ENCODE measurements at regions not wholly inside any gene's neighbourhood (a gene's known extent, or its start where the extent isn't known, plus 50 kb on each side); places are given as distances from the start of the nearest gene placed in this dataset.
A peak's percentile ranks its signal among the peaks of the same experiment; 100 is the strongest.
"Not testable (repeated sequence)": the region's sequence is repeated elsewhere in the genome, so short reads cannot be mapped to it uniquely, and the experiment has no call there.

DNA sequence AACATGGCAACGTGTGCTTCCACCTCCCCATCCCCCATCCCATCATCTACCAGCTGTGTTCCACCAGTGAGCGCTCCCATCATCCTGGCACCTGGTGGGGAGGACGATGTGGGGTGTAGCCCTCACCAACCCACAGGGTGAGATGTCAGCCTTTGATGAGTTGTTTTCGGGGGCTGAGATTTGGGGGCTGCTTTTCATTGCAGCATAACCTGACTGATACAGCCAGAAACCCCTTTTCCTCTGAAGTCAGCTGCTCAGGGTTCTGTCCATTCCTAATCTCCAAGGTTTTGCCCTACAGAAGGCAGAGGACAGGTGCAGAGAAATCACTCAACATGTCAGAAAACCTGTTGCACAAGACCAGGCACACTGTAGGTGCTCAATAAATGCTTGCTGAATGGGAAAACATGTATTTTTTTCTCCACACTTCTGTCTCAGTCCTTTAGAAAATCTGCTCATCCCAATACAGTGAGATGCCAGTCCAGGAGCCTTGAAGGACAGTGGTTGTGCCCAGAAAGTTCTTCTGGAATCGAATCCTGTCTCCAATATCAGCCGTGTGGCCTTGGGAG is 239.8 kb downstream of the RBM19 start:
- DNase-seq (ENCODE audit: low spot score) = no peak

DNA sequence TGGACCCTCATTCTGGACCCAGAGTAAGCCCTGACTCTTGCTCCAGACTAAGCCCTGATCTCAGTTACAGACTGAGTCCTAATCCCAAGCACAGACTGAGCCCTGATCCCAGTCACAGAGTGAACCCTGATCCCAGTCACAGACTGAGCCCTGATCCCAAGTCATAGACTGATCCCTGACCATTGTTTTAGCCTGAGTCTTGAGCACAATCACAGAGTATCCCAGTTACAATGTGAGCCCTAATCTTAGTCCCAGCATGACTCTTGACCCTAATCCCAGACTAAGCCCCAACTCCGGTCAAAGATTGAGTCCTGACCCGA is 240.6 kb downstream of the RBM19 start:
- no peak for DNase-seq (ENCODE audit: low spot score)

DNA sequence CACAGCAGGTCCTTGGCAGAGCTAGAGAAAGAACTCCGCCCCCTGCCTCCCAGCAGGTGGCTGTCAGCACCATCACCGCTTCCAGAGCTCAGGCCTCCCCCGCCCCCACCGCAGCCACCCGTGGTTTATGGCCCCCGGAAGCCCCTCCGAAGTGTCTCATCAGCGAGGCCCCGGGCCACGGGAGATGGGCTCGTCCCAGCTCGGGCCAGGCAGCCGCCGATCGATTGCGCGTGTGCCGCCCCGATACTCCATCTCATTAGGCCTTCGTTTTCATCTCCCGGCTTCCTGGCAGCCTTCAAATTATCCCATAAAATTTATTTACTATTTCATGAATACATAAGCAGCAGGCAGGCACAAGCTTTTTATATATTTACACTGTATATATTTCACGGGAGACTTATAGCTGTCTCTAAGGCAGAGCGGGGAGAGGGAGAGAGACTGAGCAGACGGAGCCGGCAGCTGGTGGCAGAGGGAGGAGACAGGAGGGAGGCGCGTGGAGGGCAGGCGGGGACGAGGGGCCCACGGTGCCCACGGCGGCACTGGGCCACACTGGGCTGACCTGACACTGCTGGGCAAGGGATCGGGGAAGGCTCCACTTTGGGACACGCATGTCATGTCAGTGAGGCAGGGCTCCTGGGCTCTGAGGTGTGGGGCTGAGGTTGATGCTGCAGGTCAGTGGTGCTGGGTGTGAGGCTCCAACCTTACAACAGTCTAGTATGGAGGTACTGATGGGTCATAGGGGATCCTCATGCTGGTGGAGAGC is 241.2 kb downstream of the RBM19 start:
- no peak for DNase-seq (ENCODE audit: low spot score)

DNA sequence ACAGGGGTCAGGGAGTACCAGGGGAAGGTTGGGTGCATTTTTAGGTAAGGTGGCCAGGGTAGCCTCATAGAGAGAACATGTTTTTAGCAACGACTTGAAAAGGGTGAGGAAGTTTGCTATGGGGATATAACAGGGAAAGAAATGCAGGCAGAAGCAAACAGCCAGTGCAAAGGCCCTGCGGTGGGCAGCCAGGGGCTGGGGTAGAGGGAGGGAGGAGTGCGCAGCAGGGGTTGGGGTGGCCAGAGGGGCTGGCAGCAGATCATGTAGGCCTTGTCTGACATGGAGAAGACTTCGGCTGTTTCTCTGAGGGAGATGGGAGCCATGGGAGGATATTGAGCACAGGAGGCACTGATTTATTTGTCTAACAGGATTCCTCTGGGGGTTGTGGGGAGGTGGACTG is 242.5 kb downstream of the RBM19 start:
- DNase-seq (ENCODE audit: low spot score) = no peak

DNA sequence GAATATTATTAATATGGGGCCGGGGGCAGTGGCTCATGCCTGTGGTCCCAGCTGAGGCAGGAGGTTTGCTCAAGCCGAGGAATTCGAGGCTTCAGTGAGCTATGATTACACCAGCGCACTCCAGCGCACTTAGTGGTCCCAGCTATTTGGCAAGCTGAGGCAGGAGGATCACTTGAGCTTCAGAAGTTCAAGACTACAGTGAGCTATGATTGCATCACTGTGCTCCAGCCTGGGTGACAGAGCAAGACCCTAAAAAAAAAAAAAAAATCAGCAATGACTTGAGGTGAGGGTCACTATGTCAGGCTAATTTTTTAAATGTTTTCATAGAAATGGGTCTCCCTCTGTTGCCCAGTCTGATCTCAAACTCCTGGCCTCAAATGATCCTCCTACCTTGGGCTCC is 243.4 kb downstream of the RBM19 start:
- no peak for DNase-seq (ENCODE audit: low spot score)

DNA sequence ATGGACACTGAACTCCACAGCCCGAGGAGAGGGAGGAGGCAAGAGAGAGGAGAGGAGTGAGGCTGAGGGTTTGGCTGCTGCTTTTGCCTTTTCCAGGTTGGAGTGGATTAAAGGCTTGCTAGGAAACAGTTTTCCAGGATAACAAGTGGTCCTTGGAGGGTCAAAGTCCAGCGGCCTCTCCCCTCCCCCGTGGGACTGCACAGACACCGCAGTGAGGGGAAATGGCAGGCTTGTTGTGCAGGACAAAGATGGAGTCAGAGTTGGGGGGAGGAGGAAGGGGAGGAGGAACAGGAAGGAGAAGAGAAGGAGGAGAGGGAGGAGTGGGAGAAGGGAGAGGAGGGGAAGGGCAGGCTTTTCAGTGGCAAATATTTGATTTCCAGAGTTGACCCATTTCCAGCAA is 245.5 kb downstream of the RBM19 start:
- DNase-seq (ENCODE audit: low spot score) = no peak

DNA sequence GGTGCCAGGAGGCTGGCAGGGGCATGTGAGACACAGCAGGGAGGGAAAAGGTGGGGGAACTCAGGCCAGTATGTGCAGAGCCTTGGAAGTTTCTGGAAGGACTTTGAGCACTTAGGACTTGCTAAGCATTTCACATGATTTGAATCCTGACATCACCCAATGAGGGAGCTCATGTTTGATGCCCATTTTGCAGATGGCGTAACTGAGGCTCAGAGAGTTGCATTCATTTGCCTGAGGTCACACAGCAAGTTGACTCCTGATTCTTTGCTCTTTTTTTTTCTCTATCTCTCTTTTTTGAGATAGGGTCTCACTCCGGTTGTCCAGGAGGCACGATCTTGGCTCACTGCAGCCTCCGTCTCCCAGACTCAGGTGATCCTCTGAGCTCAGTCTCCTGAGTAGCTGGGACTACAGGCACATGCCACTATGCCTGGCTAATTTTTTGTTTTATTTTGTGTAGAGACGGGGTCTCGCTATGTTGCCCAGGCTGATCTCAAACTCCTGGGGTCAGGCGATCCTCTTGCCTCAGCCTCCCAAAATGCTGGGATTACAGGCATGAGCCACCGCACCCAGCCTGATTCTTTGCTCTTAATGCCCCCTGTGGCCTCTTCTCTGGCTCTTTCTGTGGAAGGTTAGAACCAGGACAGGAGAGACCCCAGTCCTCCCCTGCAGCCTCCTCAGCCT is 246.1 kb downstream of the RBM19 start:
- DNase-seq (ENCODE audit: low spot score) = no peak

DNA sequence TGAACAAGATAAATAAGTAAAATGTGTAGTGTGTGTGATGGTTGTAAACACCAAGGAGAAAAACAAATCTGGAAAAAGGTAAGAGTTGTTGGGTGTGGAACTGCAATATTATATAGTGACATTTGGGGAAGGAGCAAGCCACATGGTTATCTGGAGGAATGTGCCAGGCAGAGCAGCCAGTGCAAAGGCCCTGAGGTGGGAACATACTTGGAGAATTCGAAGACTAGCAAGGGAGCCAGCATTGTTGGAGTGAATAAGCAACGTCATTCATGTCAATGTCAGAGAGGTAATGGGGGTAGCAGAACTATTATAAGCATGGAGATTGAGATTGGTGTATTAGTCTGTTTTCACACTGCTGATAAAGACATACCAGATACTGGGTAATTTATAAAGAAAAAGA is 241.5 kb upstream of the LHX5 start:
- no peak for DNase-seq (ENCODE audit: low spot score)

DNA sequence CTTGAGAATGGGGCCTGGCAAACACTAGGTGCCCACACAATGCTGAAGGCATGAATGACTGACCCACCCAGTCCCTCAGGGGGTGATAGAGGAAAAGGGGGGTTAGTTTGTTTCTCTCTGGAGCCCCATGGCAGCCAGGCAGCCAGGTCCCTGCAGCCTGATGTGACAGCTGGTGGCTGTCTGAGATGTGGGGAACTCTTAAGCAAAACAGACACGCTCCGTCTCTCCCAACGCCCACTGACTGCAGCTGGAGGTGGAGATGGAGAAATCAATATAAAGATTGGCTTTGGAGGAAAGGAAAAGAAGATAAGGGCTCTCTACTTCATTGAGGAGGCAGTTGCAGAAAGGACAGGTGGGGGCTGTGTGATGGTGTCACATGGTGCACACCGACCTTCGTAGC is 240.8 kb upstream of the LHX5 start:
- no peak for DNase-seq (ENCODE audit: low spot score)

DNA sequence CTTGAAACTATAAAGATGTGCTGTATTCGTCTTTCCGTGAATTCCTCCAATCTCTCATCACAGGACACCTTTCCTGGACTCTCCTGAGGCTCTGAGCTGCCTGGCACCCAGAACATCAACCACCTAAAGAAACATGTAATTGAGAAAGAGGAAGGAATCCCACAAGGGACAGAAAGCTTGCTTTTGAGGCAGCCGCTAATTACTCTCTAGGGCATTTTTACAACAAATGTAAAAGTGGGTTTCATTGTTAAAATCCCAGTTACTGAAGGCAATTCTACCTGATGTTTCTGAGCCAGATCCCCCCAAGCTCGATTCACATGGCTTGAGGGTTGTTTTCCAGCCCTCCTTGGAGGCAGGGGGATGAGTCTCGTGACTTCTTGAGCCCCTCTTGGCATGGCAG is 238.5 kb upstream of the LHX5 start:
- DNase-seq (ENCODE audit: low spot score) = no peak

DNA sequence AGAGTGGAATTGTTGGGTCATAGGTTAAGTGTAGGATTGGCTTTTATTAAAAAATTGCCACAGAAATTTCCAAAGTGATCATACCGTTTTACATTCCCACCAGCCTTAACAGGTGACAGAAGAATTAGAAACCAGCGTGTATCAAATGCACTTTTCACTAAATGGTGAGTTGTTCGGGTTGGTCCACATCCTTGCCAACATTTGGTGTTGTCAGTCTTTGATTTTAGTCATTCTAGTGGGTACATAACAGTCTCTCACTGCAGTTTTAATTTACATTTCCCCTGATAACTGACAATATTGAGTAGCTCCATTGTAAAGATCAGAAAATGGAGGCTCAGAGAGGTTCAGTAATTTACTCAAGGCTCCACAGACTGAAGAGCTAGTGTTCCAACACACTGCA is 237.8 kb upstream of the LHX5 start:
- no peak for DNase-seq (ENCODE audit: low spot score)

DNA sequence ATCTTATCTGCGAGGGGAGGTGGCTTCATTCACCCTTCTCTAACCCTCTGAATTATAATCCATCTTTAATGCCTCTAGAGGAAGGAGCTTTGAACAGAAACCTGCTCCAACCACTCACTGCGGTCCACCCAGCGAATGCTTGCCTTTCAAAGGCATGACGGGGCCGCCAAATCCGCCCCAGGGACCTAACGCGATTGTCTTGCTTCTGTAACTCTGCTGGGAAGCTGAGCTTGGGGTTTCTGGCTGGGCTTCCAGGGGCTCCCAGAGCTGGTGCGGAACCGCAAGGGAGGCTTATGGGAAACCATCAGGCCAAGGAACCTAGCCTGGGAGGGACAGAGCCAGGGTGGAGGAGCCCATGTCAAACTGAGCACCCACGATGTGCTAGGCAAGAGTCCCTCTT is 231.2 kb upstream of the LHX5 start:
- DNase-seq (ENCODE audit: low spot score) = no peak

DNA sequence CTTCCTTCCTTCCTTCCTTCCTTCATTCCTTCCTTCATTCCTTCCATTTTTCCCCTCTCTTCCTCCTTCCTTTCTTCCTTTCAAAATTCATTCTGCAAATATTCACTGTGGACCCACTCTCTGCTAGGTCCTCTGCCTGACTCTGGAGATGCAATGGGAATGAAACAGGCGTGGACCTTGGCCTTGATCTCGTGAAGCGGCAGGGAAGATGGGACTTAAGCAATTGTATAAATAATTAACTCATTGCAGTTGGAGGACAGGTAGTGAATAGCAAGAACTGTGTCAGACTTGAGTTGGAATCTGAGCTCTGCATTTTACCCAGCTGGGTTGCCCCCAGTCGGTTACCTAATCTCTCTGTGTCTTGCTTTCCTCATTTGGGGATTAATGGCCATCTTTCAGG is 230.6 kb upstream of the LHX5 start:
- no peak for DNase-seq (ENCODE audit: low spot score)

DNA sequence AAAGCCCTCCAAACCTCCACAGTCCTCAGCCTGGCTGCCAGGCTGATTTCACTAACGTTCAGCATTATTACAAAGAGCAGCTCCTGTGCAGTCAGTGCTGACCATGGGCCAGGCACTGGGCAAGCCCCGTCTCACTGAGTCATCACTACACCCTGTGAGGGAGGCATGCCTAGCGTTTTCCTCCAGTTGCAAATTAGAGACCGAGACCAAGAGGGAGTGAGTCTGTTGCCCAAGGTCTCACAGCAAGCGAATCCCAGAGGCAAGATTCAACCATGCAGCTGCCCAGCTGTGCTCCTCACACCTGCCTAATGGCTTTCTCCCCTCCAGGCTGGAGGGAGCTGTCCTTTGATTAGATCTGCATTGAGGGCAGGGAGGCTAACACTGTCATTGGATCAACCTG is 229.3 kb upstream of the LHX5 start:
- peak; percentile 56 for DNase-seq (ENCODE audit: low spot score)

DNA sequence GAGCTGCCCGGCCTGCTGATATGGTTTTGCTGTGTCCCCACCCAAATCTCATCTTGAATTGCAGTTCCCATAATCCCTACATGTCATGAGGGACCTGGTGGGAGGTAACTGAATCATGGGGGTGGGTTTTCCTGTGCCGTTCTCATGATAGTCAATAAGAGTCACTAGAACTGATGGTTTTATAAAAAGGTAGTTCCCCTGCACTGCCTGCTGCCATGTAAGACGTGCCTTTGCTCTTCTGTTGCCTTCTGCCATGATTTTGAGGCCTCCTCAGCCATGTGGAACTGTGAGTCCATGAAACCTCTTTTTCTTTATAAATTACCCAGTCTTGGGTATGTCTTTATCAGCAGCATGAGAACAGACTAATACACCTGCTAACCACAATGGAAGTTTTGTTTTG is 228.3 kb upstream of the LHX5 start:
- DNase-seq (ENCODE audit: low spot score) = not testable (repeated sequence)

DNA sequence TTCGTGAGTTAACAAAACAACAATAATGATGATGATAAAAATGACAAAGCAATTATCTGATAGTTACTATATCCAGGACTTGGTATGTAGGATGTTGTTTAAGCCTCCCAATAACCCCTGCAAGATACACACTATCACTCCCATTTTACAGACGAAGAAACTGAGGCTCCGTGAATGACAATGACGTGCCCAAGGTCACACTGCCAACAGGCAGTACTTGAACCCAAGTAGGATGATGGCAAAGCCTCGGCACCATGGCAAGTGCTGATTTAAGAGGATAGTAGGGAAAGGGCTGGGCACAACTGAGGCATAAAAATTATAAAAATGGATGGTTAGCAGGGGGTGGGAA is 226.8 kb upstream of the LHX5 start:
- DNase-seq (ENCODE audit: low spot score) = no peak

DNA sequence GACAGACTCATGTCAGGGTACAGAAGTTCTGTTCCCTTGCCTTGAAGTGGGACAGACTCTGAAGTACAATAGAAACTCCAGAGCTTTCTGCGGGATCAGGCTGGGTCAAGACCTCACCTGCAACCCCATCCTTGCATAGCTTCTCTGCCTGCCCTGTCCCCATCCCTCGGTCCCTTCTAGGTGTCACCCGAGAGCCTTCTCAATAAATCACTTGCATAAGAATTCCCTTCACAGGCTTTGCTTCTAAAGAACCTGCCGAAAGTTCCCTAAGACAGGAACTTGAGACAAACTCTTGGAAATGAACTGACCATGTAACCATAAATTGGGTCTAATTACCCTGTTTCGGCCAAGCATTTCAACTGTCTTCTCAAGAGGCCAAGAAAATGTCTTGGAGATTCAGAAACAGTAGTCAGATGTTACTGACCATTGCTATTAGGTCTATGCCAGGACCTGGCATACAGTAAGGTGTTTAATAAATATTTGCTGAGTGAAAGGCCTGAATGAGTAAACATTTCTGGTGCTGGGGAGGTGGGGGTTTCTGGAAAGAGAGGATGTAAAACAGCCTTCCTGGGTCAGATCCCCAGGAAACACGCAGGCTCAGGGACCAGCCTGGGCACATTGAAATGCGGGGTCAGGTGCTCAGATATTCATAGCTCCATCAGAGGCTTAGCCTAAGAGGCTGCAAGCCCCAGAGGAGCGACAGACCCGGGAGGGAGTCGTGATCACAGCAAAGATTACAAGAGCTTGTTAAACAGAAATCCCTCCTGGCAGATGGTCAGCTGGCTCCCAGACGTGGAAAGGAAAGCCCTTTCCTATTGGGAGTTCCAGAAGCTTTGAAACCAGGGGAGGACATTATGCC is 226.2 kb upstream of the LHX5 start:
- no peak for DNase-seq (ENCODE audit: low spot score)

DNA sequence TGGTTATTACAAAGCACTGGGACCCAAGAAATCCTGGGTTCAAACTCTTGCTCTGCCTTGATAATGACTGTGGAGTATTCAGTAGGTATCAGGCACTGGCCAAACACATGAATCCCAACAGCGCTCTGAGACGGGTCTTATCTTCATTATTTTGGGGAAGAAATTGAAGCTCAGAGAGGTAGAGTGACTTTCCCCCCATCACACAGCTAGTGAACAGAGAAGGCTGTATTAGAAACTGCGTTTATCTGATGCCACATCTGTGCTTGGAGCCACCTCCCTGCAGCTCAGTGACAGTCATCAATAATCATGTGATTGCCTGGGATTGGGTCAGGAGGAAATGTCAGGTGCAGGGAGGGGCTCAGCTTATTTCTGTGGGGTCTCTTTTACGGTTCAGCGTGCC is 225.4 kb upstream of the LHX5 start:
- DNase-seq (ENCODE audit: low spot score) = no peak

DNA sequence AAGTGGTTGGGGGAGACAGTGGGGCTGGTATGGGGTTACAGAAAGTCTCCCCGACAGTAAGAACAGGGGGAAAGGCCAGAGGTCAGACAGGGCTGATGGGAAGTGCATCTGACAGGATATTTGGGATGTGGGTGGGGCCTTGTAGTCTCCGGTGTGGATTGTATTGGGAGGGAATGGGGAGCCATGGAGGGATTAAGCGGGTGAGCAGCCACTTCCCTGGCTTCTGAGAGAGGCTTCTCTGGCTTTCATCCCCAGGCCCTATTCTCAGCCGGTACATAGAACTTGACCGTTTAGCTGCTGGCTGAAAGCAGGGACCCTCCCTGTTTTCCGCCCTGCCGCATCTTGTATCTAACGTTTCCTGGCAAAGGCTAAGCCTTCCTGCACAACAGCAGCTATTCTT is 222.0 kb upstream of the LHX5 start:
- no peak for DNase-seq (ENCODE audit: low spot score)

DNA sequence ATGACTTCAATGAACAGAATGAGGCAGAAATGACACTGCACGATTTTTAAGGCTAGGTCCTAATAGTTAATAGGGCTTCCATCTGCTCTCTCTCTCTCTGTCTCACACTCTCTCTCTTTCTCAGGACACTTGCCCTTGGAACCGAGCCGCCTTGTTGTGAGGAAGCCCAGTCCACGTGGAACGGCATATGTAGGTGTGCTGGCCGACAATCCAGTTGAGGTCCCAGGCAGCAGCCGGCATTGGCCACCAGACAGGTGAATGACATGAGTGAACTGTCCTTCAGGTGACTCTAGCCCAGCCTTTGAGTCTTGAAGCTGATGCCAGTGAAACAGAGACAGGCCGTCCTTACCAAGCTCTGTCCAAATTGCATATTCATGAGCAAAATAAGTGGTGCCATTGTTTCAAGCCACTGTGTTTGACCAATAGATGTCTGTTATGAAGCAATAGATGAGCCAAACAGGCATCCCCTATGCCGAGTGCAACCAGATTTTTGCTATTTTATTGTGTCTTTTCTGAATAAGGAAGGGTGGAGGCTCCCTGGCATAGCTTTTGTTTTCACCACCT is 217.5 kb upstream of the LHX5 start:
- no peak for DNase-seq (ENCODE audit: low spot score)

DNA sequence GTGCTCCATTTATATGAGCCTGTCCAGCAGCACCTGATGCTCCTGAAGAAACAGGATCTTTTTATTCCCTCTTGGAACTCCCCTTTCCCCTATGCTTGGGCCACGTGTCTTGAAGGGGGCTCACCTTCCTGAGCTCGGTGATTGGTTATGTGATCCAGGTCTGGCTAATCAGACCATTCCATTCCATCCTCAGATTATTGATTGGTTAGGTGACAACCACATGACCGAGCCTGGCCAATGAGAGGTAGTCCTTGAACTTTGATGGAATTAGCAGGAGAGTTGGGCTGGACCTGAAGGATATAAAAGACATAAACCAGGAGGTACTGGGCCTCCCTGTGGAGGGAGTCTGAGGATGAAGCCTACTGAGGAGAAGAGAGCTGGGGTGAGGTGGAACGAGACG is 216.6 kb upstream of the LHX5 start:
- no peak for DNase-seq (ENCODE audit: low spot score)

DNA sequence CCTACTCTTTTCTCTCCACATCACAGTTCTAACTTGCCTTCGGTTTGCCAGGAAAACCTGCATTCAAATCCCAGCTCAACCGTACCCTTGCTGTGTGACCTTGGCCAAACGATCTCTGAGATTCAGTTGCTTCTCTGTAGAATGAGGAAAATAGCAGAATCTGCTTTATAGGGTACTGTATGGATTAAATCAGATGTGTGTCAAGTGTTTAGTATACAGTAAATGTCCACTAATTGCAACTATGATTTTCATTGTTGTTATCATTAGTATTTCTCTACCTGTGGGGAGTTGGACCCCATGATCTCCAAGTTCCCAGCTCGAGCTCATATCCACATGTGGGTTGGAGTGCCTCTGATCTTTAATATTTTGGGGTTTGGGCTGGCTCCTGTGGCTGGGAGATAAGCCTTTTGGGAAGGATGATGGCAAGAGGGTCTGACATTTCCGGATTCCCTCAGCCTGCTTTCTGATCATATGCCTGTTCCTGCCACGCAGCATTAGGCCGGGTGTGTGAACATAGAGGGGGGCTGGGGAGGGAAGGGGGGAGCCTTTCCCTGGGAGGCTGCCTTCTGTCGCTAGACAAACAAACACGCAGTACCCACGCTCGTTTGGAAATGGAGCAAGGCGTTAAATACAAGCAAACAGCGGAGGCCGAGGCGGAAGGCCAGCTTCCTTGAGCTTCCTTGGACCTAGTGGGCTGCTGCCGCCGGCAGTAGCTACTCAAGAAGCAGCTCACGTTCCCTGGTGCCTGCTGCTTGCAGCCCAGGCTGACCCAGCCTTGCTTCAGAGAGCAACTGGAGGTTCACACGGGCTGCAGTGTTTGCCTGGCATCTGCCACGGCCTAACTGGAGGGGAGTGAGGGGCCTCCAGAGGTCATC is 213.5 kb upstream of the LHX5 start:
- no peak for DNase-seq (ENCODE audit: low spot score)

Measured in GM03348 (cell line).